ENCODE measurements at regions not wholly inside any gene's neighbourhood (a gene's known extent, or its start where the extent isn't known, plus 50 kb on each side); places are given as distances from the start of the nearest gene placed in this dataset.
"Not testable (repeated sequence)": the region's sequence is repeated elsewhere in the genome, so short reads cannot be mapped to it uniquely, and the experiment has no call there.

DNA sequence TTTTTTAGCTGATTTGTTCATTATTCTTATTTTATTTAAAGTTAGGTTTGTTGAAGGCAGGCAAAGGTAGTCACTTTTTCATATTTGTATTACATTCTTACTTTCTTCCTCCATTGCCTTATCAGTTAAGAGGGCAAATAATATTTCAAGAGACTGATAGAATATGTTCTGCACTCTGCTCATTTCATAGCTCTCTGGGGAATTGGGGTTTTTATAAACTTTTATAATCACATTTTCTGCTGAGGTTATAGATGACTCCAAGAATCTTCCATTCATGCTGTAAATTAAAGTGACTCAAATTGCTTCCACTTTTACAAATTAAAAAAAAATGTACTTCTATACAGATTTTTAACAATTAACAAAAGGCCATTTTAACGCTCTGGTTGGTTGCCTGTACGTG, 142.9 kb upstream of the PLGLB2 start:
- TF ChIP-seq EP300 (IDR thresholded peaks at IDR 0.05) = not testable (repeated sequence)
- TF ChIP-seq, protein P1, sequence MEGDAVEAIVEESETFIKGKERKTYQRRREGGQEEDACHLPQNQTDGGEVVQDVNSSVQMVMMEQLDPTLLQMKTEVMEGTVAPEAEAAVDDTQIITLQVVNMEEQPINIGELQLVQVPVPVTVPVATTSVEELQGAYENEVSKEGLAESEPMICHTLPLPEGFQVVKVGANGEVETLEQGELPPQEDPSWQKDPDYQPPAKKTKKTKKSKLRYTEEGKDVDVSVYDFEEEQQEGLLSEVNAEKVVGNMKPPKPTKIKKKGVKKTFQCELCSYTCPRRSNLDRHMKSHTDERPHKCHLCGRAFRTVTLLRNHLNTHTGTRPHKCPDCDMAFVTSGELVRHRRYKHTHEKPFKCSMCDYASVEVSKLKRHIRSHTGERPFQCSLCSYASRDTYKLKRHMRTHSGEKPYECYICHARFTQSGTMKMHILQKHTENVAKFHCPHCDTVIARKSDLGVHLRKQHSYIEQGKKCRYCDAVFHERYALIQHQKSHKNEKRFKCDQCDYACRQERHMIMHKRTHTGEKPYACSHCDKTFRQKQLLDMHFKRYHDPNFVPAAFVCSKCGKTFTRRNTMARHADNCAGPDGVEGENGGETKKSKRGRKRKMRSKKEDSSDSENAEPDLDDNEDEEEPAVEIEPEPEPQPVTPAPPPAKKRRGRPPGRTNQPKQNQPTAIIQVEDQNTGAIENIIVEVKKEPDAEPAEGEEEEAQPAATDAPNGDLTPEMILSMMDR (IDR thresholded peaks at IDR 0.05) = not testable (repeated sequence)
